WERI-Rb-1 (cell line): ENCODE measurements at regions not wholly inside any gene's neighbourhood (a gene's known extent, or its start where the extent isn't known, plus 50 kb on each side); places are given as distances from the start of the nearest gene placed in this dataset.

Experiments
- DNase-seq: peaks from one replicate; pipeline ENCODE4 v3.0.0-alpha.2; 2020
- H3K27ac ChIP-seq: fragments of 250-450 bp; sonication (Bioruptor Pico); 2 replicates; pipeline ENCODE4 v1.5.1; 2020; ENCODE audit warnings: mild to moderate bottlenecking, moderate library complexity
- H3K27me3 ChIP-seq: fragments of 250-450 bp; sonication (Bioruptor Pico); 2 replicates; pipeline ENCODE4 v1.5.1; 2021; ENCODE audit warnings: mild to moderate bottlenecking, low read depth, moderate library complexity; ENCODE audit not compliant: insufficient read depth, severe bottlenecking
- H3K36me3 ChIP-seq: fragments of 250-450 bp; sonication (Bioruptor Pico); 2 replicates; pipeline ENCODE4 v1.5.1; 2020; ENCODE audit warnings: mild to moderate bottlenecking, moderate library complexity
- H3K4me3 ChIP-seq: 2 replicates; pipeline ENCODE4 v1.5.1; 2011; ENCODE audit warnings: low read depth, mild to moderate bottlenecking, control low read depth, low read length
- H3K9me3 ChIP-seq: fragments of 250-450 bp; sonication (Bioruptor Pico); 2 replicates; pipeline ENCODE4 v1.5.1; 2021; ENCODE audit warnings: mild to moderate bottlenecking, moderate library complexity; ENCODE audit not compliant: severe bottlenecking
- TF ChIP-seq, protein P1 (sequence below): IDR thresholded peaks from 2 replicates; pipeline ENCODE4 v1.5.1; 2011; ENCODE audit warnings: low read depth, mild to moderate bottlenecking, control low read depth, inconsistent platforms, low read length

DNA sequence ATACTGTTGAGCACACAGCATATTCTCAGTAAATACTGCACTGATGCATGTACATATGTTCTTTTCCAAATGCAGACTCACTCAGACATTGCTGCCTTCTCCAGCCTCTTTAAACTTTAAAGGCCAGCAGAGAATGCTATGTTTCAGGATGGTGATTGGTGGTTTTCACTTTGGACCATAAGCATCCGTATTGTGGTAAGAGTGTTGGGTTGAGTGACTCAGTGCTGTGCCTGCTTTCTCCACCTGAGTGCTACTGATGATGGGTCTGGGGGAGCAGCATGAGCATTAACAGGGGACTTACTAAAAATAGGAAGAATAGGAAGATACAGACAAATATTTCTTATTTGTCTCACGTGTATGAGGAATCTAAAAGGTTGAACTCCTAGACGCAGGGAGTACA lies 56.3 kb upstream of the ZNF92 start:
- Histone ChIP-seq H3K27me3 (no peaks in the 10 kb centered on the region), H3K4me3 (no peak overlapping the region), H3K9me3 (no peaks in the 10 kb centered on the region), H3K27ac (no peak overlapping the region), H3K36me3 (peaks cover 39% of the 10 kb centered on the region)
- no peak for DNase-seq
- TF ChIP-seq, protein P1, sequence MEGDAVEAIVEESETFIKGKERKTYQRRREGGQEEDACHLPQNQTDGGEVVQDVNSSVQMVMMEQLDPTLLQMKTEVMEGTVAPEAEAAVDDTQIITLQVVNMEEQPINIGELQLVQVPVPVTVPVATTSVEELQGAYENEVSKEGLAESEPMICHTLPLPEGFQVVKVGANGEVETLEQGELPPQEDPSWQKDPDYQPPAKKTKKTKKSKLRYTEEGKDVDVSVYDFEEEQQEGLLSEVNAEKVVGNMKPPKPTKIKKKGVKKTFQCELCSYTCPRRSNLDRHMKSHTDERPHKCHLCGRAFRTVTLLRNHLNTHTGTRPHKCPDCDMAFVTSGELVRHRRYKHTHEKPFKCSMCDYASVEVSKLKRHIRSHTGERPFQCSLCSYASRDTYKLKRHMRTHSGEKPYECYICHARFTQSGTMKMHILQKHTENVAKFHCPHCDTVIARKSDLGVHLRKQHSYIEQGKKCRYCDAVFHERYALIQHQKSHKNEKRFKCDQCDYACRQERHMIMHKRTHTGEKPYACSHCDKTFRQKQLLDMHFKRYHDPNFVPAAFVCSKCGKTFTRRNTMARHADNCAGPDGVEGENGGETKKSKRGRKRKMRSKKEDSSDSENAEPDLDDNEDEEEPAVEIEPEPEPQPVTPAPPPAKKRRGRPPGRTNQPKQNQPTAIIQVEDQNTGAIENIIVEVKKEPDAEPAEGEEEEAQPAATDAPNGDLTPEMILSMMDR, result no peak

DNA sequence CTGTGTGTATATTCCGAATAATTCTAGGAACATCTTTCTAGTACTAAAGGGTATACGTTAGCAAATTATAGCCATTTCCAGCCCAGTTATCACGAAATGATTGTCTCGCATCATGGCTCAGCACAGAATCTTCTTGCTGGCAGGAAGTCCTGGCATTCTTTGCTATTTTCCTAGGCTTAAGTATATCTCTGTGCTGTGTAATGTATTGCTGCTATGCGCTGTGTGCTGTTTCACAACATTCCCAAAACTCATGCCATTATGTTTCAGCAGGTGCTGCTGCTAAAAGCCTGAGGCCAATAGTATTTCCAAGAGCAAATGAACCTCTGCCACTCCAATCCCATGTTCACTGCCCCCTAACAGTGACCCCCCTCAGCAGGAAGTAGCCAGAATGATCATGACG lies 62.9 kb upstream of the ZNF92 start:
- Histone ChIP-seq H3K36me3 (peaks cover 63% of the 10 kb centered on the region), H3K27ac (no peak overlapping the region), H3K27me3 (no peaks in the 10 kb centered on the region), H3K9me3 (no peaks in the 10 kb centered on the region), H3K4me3 (no peak overlapping the region)
- no peak for DNase-seq
- TF ChIP-seq, protein P1, result no peak

DNA sequence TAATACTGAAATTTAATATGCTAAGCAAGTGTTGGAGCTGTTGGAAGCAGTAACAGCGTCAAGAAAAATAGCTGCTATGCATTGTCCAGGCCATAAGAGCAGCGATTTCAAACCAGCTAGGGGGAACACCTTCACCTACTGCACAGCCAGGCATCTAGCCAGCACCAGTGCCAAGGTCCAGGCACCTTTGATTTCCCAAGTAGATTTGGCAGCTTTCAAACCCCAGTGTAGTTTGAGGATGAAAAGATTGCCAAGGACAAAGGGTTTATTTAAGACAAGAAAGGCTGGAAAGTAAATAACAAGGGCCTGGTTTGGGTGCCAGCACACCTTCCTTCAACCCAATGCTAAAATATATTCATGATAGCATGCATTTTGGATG lies 65.4 kb upstream of the ZNF92 start:
- H3K27me3 ChIP-seq, result no peaks in the 10 kb centered on the region
- H3K4me3 ChIP-seq, result no peak overlapping the region
- DNase-seq, result no peak

DNA sequence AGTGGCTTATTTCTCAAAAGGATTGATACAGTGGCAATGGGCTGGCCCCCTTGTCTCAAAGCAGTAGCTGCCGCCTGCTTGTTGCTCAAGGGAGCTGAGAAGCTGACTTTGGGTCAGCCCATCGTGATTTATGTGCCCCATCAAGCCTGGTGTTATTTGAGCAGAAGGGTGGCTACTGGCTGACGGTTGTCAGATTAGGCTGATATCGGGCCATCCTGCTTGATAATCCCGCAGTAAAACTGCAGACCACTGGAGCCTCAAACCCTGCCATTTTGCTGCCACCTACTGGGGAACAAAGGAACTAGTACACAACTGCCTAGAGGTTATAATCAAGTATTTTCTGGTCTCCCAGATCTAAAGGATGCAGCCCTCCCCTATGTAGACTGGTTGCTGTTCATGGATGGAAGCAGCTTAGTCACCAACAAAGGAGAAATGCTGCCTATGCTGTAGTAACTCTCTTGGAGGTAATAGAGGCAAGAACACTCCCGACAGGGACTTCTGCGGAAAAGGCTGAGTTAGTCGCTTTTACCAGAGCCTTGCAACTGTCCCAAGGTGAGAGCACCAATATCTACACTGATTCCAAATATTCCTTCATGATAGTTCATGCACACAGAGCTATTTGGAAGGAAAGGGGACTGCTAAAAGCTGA lies 65.9 kb upstream of the ZNF92 start:
- TF ChIP-seq, protein P1, result peak; percentile 67
- H3K27ac ChIP-seq, result peak overlapping the region; percentile 28; the same call in 1 of the 2 replicates
- H3K27me3 ChIP-seq, result no peaks in the 10 kb centered on the region
- H3K4me3 ChIP-seq, result no peak overlapping the region
- peaks cover 56% of the 10 kb centered on the region for H3K36me3 ChIP-seq
- DNase-seq, result peak; percentile 86
- H3K9me3 ChIP-seq, result no peaks in the 10 kb centered on the region

More for the DNA sequence above, 65.4 kb upstream of the ZNF92 start:
- no peaks in the 10 kb centered on the region for H3K9me3 ChIP-seq
- H3K36me3 ChIP-seq, result peaks cover 54% of the 10 kb centered on the region
- TF ChIP-seq, protein P1, result no peak
- H3K27ac ChIP-seq, result no peak overlapping the region

DNA sequence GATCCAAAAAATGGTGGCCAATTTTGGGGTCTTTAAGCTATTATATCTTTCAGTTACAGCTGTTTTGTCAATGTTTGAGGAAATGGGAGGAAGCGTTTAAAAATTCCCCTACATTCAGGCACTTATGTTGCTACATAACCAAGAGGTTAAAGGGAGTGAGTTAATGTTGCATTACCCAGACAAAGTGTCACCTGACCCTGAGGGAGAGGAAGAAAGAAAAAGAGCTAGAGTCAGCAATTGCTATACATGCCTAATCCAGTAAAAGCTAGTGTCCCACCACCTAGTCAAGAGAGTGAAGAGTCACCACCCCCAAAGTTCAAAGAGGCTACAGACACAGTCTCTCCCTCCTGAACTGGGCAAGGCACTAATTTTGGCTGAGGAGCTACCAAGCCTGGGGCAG lies 69.5 kb upstream of the ZNF92 start:
- no peak overlapping the region for H3K27ac ChIP-seq
- TF ChIP-seq, protein P1, result no peak
- DNase-seq, result no peak
- H3K27me3 ChIP-seq, result no peaks in the 10 kb centered on the region
- no peaks in the 10 kb centered on the region for H3K9me3 ChIP-seq
- peaks cover 27% of the 10 kb centered on the region for H3K36me3 ChIP-seq
- no peak overlapping the region for H3K4me3 ChIP-seq

DNA sequence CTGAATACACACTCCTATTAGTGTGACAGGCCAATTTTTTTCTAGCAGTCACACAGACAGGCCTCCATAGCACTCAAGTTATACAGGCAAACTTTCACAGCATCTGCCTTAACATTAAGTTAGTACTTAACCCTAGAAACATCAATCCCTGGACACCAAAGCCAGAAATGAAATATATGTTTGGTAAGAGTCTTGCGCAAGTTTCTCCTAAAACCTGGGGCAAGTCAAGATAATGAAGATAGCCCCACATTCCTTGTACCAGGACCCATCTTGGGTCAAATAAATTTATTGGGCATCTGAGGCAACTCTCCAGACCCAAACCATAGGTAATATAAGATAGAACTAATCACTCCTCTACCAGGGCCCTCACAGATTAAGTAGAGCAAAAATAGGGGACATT lies 70.8 kb upstream of the ZNF92 start:
- no peak for DNase-seq
- Histone ChIP-seq H3K27me3 (no peaks in the 10 kb centered on the region), H3K9me3 (no peaks in the 10 kb centered on the region), H3K27ac (no peak overlapping the region), H3K4me3 (no peak overlapping the region), H3K36me3 (peaks cover 14% of the 10 kb centered on the region)
- TF ChIP-seq, protein P1, result no peak
